ENCODE measurements at regions not wholly inside any gene's neighbourhood (a gene's known extent, or its start where the extent isn't known, plus 50 kb on each side); places are given as distances from the start of the nearest gene placed in this dataset.

DNA sequence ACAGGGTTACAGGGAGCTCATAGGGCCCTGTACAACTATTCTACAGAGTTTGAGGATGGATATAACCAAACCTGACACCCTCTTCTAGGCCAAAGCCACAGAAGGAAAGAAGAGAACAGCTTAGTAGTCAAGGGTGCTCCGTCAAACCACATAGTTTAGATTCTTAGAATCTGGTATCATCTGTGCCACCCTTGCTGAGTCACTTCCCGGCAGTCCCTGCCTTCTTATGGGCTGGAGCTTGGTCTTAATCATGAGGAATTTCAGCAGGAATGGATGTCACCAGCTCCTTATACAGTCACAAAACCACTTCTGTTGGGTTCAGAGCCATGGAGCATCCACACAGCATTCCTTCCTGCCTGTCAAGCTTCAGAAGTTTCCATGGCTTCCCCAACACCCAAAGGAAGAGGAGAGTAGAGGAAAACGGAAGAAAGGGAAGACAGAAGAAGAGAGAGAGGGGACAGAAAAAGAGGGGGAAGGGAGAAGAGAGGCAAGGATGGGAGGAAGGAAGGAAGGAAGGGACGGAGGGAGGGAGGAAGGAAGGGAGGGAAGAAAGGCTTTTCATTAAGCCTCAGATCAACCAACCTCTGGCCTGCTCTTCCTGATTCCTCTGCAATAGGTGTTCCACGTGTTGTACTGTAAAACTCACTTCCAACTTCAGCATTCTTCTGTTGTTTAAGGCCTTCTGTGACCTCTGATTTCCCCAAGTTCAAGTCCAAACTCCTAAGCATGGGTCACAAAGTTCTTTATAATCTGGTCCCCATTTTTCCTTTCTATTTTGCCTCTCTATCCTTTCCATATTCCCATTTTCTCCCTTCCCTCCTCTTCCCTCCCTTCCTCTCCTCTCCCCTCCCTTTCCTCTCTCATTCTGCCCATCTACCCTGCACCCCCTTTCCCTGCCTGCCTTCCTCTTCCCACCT, 246.1 kb upstream of the TNP1 start:
- intact Hi-C loops (cut with DNase I; ENCODE audit: low total_unique reads) = no loop called here
- H3K36me3 ChIP-seq = no peaks in the 10 kb centered on the region
- no peak for TF ChIP-seq POLR2AphosphoS5 (IDR thresholded peaks at IDR 0.05)
- no peak for TF ChIP-seq CTCF (IDR thresholded peaks at IDR 0.05)
- no peak for TF ChIP-seq POLR2A (IDR thresholded peaks at IDR 0.05)
- H3K9me3 ChIP-seq = no peaks in the 10 kb centered on the region
- no peaks in the 10 kb centered on the region for H3K4me1 ChIP-seq
- H3K27ac ChIP-seq = no peak overlapping the region
- no peak overlapping the region for H3K4me3 ChIP-seq
- no peak for DNase-seq (ENCODE audit: low spot score in 2 of 2)
- no peaks in the 10 kb centered on the region for H3K27me3 ChIP-seq

DNA sequence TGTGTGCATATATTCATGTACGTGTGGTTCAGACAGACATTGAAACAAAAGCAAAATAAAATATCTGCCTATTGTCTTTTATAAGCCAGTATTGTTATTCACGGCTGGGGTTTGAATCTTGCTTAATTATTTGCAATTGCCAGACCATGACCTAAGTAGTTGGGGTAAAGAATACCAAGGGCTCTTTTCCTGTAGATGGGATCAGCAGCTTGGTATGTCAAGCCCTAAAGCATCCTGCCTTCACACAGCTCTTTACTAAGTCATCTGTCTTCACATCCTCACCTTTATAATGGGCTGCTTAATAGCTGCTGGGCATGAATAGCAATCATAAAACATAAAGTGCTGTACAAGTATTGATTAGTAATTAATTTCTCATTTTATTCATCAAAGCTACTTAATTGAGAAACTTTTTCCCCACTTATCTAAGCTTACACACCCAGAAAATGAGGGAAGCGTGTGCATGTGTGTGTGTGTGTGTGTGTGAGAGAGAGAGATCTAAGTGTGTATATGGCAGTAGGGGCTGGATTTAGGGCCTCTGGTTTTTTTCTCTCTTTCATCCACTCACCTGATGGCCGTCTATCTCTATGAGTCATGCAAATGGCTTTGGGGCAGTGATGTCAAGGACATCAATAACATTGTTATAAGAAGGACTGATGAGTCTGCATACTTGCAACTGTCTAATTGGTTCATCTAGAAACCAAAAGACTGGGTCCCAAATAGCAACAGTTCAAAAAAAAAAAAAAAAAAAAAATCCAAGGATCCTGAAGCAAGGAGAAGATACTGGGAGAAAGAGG, 244.1 kb upstream of the TNP1 start:
- Histone ChIP-seq H3K9me3 (no peaks in the 10 kb centered on the region), H3K36me3 (no peaks in the 10 kb centered on the region), H3K27me3 (no peaks in the 10 kb centered on the region), H3K4me3 (no peak overlapping the region), H3K4me1 (no peaks in the 10 kb centered on the region), H3K27ac (no peak overlapping the region)
- intact Hi-C loops (cut with DNase I; ENCODE audit: low total_unique reads) = no loop called here
- no peak for DNase-seq (ENCODE audit: low spot score in 2 of 2)
- TF ChIP-seq CTCF (IDR thresholded peaks at IDR 0.05) (no peak), POLR2A (IDR thresholded peaks at IDR 0.05) (no peak), POLR2AphosphoS5 (IDR thresholded peaks at IDR 0.05) (no peak)

- DNase-seq (ENCODE audit: low spot score in 2 of 2) = no peak
- Histone ChIP-seq H3K27ac (no peak overlapping the region), H3K36me3 (no peaks in the 10 kb centered on the region), H3K9me3 (no peaks in the 10 kb centered on the region), H3K4me3 (no peak overlapping the region), H3K27me3 (no peaks in the 10 kb centered on the region), H3K4me1 (no peaks in the 10 kb centered on the region)
- intact Hi-C loops (cut with DNase I; ENCODE audit: low total_unique reads) = no loop called here
- no peak for TF ChIP-seq POLR2A (IDR thresholded peaks at IDR 0.05)
- no peak for TF ChIP-seq CTCF (IDR thresholded peaks at IDR 0.05)
- no peak for TF ChIP-seq POLR2AphosphoS5 (IDR thresholded peaks at IDR 0.05)
Observed at GRCh38 chr2:217102956-217103355, 243.1 kb upstream of the TNP1 start.

DNA sequence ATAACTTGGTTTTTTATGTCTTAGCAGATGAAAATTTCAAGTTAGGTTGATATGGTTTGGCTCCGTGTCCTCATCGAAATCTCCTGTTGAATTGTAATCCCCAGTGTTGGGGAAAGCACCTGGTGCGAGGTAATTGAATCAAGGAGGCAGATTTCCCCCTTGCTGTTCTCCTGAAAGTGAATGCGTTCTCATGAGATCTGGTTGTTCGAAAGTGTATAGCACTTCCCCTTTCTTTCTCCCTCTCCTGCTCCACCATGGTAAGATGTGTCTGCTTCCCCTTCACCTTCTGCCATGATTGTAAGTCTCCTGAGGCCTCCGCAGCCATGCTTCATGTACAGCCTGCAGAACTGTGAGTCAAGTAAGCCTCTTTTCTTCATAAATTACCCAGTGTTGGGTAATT, 242.1 kb upstream of the TNP1 start:
- H3K4me3 ChIP-seq = no peak overlapping the region
- no peaks in the 10 kb centered on the region for H3K27me3 ChIP-seq
- no peaks in the 10 kb centered on the region for H3K4me1 ChIP-seq
- intact Hi-C loops (cut with DNase I; ENCODE audit: low total_unique reads) = no loop called here
- H3K36me3 ChIP-seq = no peaks in the 10 kb centered on the region
- TF ChIP-seq CTCF (IDR thresholded peaks at IDR 0.05) (no peak), POLR2A (IDR thresholded peaks at IDR 0.05) (no peak), POLR2AphosphoS5 (IDR thresholded peaks at IDR 0.05) (no peak)
- DNase-seq (ENCODE audit: low spot score in 2 of 2) = no peak
- H3K27ac ChIP-seq = no peak overlapping the region
- no peaks in the 10 kb centered on the region for H3K9me3 ChIP-seq

DNA sequence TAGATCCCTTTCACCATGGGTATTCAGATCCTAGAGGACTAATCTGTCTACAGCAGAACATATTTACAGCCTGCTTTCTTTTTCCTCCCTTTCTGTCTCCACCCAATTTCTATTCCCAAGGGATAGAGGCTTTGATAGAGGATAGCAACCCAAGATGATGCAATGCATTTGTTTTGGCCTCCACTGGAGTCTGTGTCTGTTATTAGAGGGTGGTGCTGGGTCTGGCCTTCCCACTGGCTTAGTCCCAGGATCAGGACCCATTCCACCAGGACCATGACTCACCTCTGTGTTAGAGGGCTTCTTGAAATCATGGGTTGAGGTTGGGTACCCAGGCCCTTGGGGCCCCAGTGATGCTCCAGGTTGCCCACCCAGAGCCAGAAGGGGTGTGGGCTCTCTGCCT, 239.7 kb upstream of the TNP1 start:
- Histone ChIP-seq H3K4me1 (no peaks in the 10 kb centered on the region), H3K27ac (no peak overlapping the region), H3K9me3 (no peaks in the 10 kb centered on the region), H3K36me3 (no peaks in the 10 kb centered on the region), H3K27me3 (no peaks in the 10 kb centered on the region), H3K4me3 (no peak overlapping the region)
- no peak for DNase-seq (ENCODE audit: low spot score in 2 of 2)
- intact Hi-C loops (cut with DNase I; ENCODE audit: low total_unique reads) = loop anchor here (1.0 kb wide), 1 partner anchor 21 kb away; no protein-coding TSS in a partner anchor
- TF ChIP-seq POLR2AphosphoS5 (IDR thresholded peaks at IDR 0.05) = no peak
- no peak for TF ChIP-seq CTCF (IDR thresholded peaks at IDR 0.05)
- no peak for TF ChIP-seq POLR2A (IDR thresholded peaks at IDR 0.05)
